ENCODE measurements at regions not wholly inside any gene's neighbourhood (a gene's known extent, or its start where the extent isn't known, plus 50 kb on each side); places are given as distances from the start of the nearest gene placed in this dataset.

DNA sequence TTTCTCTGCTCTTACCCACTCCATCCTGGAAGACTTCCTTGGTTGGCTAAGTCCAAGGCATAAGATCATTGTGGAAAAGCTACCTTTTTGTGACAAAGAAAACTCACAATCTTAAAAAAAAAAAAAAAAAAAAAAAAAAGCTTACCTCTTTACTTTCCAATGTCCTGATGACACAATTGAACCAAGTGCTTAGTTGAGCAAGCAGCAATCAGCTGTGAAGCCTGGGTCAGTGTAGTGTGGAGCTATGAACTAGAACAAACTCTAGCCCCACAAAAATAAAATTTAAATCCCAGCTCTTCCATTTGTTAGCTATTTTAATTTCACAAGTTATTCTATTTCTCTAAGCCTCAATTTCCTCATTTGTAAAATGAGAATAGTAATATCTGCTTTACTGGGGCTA lies 647.6 kb downstream of the LMO4 start:
- no peak overlapping the region for H3K27ac ChIP-seq (ENCODE audit: low read depth in 1 of 2, low read length in 2 of 2)
- H3K4me3 ChIP-seq (ENCODE audit: low read length): no peak overlapping the region
- ChIA-PET POLR2A (no interaction called here), CTCF (interaction anchor here (0.7 kb wide), 1 partner anchor 696 kb away, joined by 4 read pairs; no protein-coding TSS in a partner anchor)
- Mint-ChIP-seq H3K4me3 (no peak overlapping the region), H3K27ac (no peak overlapping the region), H3K9me3 (no peaks in the 10 kb centered on the region), H3K27me3 (peaks cover 9% of the 10 kb centered on the region), H3K4me1 (ENCODE audit: low read depth) (no peaks in the 10 kb centered on the region), H3K36me3 (ENCODE audit: low read depth) (no peaks in the 10 kb centered on the region)
- TF ChIP-seq CTCF (IDR thresholded peaks at IDR 0.05): no peak
- no peaks in the 10 kb centered on the region for H3K27me3 ChIP-seq (ENCODE audit: control insufficient read depth in 1 of 2, insufficient read depth in 2 of 2, low read length in 2 of 2)
- ATAC-seq (ENCODE audit: poor library complexity): no peak
- no peaks in the 10 kb centered on the region for H3K36me3 ChIP-seq (ENCODE audit: insufficient read depth, low read length)
- intact Hi-C loops (cut with DNase I, micrococcal nuclease): no loop called here
- no peak for DNase-seq
- H3K9me3 ChIP-seq (ENCODE audit: control insufficient read depth in 1 of 2, insufficient read depth in 1 of 2, low read length in 2 of 2): no peaks in the 10 kb centered on the region
- no peaks in the 10 kb centered on the region for H3K4me1 ChIP-seq (ENCODE audit: insufficient read depth, low read length)

DNA sequence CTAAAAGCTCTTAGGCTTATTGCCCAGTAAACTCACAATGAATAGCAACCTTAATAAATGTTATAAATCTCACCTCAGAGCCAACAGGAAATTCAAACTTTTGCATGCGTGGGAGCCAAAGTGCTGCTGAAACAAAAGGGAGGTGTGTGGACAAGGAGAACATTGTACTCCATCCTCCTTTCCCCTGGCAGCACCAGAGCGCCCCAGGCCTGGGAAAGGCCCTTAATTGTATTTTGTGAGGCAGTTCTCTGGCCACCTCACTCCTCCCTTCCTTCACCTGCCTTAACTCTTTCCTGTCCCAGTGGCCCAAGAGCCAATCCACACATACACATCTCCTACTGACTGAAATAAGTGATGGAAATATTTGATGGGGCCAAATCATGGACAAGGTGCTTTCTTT lies 648.5 kb downstream of the LMO4 start:
- POLR2A ChIA-PET: no interaction called here
- no peaks in the 10 kb centered on the region for H3K9me3 ChIP-seq (ENCODE audit: control insufficient read depth in 1 of 2, insufficient read depth in 1 of 2, low read length in 2 of 2)
- no peaks in the 10 kb centered on the region for H3K27me3 ChIP-seq (ENCODE audit: control insufficient read depth in 1 of 2, insufficient read depth in 2 of 2, low read length in 2 of 2)
- CTCF ChIA-PET: no interaction called here
- ATAC-seq (ENCODE audit: poor library complexity): no peak
- Mint-ChIP-seq H3K36me3 (ENCODE audit: low read depth) (no peaks in the 10 kb centered on the region), H3K27me3 (peaks cover 12% of the 10 kb centered on the region), H3K4me1 (ENCODE audit: low read depth) (no peaks in the 10 kb centered on the region), H3K9me3 (no peaks in the 10 kb centered on the region), H3K4me3 (no peak overlapping the region), H3K27ac (no peak overlapping the region)
- H3K4me1 ChIP-seq (ENCODE audit: insufficient read depth, low read length): no peaks in the 10 kb centered on the region
- H3K4me3 ChIP-seq (ENCODE audit: low read length): no peak overlapping the region
- H3K27ac ChIP-seq (ENCODE audit: low read depth in 1 of 2, low read length in 2 of 2): no peak overlapping the region
- TF ChIP-seq CTCF (IDR thresholded peaks at IDR 0.05): no peak
- intact Hi-C loops (cut with DNase I, micrococcal nuclease): no loop called here
- no peaks in the 10 kb centered on the region for H3K36me3 ChIP-seq (ENCODE audit: insufficient read depth, low read length)
- DNase-seq: no peak

DNA sequence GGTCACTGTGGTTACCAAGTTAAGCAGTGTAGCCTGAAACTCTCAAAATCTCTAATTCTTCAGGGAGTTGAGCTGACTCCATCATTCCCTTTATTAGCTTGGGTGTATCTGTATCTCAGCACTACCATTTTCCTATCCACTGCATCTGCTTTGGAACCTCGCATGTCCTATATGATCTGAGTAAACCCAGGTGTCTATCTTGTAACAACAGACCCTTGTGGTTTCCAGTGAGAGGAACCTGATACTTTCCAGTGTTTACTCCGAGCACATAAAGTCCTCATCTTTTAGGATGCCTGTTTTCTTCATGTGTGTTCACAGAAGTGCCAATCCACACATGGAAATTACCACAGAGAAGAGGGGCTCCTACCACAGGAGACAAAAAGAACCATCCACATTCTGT lies 650.4 kb downstream of the LMO4 start:
- H3K9me3 ChIP-seq (ENCODE audit: control insufficient read depth in 1 of 2, insufficient read depth in 1 of 2, low read length in 2 of 2): no peaks in the 10 kb centered on the region
- no peaks in the 10 kb centered on the region for H3K27me3 ChIP-seq (ENCODE audit: control insufficient read depth in 1 of 2, insufficient read depth in 2 of 2, low read length in 2 of 2)
- intact Hi-C loops (cut with DNase I, micrococcal nuclease): no loop called here
- Mint-ChIP-seq H3K27me3 (peaks cover 12% of the 10 kb centered on the region), H3K9me3 (no peaks in the 10 kb centered on the region), H3K4me1 (ENCODE audit: low read depth) (no peaks in the 10 kb centered on the region), H3K36me3 (ENCODE audit: low read depth) (no peaks in the 10 kb centered on the region), H3K4me3 (no peak overlapping the region), H3K27ac (no peak overlapping the region)
- DNase-seq: no peak
- POLR2A ChIA-PET: no interaction called here
- H3K4me3 ChIP-seq (ENCODE audit: low read length): no peak overlapping the region
- H3K27ac ChIP-seq (ENCODE audit: low read depth in 1 of 2, low read length in 2 of 2): no peak overlapping the region
- H3K4me1 ChIP-seq (ENCODE audit: insufficient read depth, low read length): no peaks in the 10 kb centered on the region
- CTCF ChIA-PET: no interaction called here
- TF ChIP-seq CTCF (IDR thresholded peaks at IDR 0.05): no peak
- H3K36me3 ChIP-seq (ENCODE audit: insufficient read depth, low read length): no peaks in the 10 kb centered on the region
- no peak for ATAC-seq (ENCODE audit: poor library complexity)

Measured in CD4-positive, alpha-beta T cell (primary cell).